GM23338 (cell line): ENCODE measurements at regions not wholly inside any gene's neighbourhood (a gene's known extent, or its start where the extent isn't known, plus 50 kb on each side); places are given as distances from the start of the nearest gene placed in this dataset.

Experiments
- CREB1 ChIP-seq: fragments of 250-450 bp; sonication (Bioruptor Pico); IDR thresholded peaks from 2 replicates; pipeline ENCODE4 v1.5.0; 2020; ENCODE audit warnings: low read depth, mild to moderate bottlenecking, moderate library complexity
- EZH2 ChIP-seq: fragments of 200-600 bp; sonication (generic); IDR thresholded peaks from one replicate; pipeline ENCODE4 v1.8.0; 2017; ENCODE audit warnings: antibody characterized with exemption, mild to moderate bottlenecking, low read depth; ENCODE audit not compliant: unreplicated experiment
- EZH2phosphoT487 ChIP-seq: fragments of 200-600 bp; sonication (generic); IDR thresholded peaks from one replicate; pipeline ENCODE4 v1.8.1; 2018; ENCODE audit warnings: antibody characterized with exemption; ENCODE audit not compliant: unreplicated experiment
- NANOG ChIP-seq: IDR thresholded peaks from 2 replicates; pipeline ENCODE4 v1.6.1; 2016; ENCODE audit warnings: antibody characterized with exemption, borderline replicate concordance
- POLR2AphosphoS5 ChIP-seq: IDR thresholded peaks from 2 replicates; pipeline ENCODE4 v1.6.1; 2016; ENCODE audit warnings: antibody characterized with exemption, low read depth
- ZNF331 ChIP-seq: fragments of 250-450 bp; sonication (Bioruptor Pico); IDR thresholded peaks from 2 replicates; pipeline ENCODE4 v1.5.0; 2020; ENCODE audit warnings: low read depth, mild to moderate bottlenecking, moderate library complexity
- TF ChIP-seq, protein P1 (sequence below), 2 experiments: fragments of 200-600 bp in 1 of 2; sonication (generic) in 1 of 2; conservative IDR thresholded peaks; 2 replicates each; pipeline versions ENCODE4 v1.5.1 to v1.6.1; 2016 to 2017; ENCODE audit warnings: antibody characterized with exemption in 2 of 2, low read depth in 2 of 2, mild to moderate bottlenecking in 2 of 2, moderate library complexity in 1 of 2
- TF ChIP-seq, protein P2 (sequence below): IDR thresholded peaks from 2 replicates; pipeline ENCODE4 v1.6.1; 2016; ENCODE audit warnings: antibody characterized with exemption
- TF ChIP-seq, protein P3 (sequence below): IDR thresholded peaks from one replicate; pipeline ENCODE4 v1.6.1; 2018; ENCODE audit warnings: antibody characterized with exemption; ENCODE audit not compliant: unreplicated experiment

DNA sequence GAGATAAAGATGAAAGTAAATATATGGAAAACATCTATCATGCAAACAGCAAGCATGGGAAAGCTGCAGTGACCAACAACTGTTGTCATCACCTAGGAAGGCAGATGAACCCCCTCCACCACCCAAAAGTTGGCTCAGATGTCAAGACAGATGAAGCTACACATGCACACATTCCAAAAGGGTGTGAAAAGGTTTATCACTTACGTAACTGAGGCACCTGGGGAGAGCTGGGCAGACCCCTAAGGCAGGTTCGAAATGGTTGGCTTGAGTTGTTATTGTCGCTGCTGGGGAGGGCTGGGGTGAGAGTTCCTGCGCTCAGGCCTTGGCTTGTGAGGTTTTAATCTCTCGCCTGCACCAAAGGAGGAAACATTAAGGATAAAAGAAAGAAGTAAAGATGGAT is 355.1 kb upstream of the CHRM3 start:
- TF ChIP-seq, protein P1, sequence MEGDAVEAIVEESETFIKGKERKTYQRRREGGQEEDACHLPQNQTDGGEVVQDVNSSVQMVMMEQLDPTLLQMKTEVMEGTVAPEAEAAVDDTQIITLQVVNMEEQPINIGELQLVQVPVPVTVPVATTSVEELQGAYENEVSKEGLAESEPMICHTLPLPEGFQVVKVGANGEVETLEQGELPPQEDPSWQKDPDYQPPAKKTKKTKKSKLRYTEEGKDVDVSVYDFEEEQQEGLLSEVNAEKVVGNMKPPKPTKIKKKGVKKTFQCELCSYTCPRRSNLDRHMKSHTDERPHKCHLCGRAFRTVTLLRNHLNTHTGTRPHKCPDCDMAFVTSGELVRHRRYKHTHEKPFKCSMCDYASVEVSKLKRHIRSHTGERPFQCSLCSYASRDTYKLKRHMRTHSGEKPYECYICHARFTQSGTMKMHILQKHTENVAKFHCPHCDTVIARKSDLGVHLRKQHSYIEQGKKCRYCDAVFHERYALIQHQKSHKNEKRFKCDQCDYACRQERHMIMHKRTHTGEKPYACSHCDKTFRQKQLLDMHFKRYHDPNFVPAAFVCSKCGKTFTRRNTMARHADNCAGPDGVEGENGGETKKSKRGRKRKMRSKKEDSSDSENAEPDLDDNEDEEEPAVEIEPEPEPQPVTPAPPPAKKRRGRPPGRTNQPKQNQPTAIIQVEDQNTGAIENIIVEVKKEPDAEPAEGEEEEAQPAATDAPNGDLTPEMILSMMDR (conservative IDR thresholded peaks at IDR 0.05; ENCODE audit: low read depth in 2 of 2), result no peak
- TF ChIP-seq, protein P2, sequence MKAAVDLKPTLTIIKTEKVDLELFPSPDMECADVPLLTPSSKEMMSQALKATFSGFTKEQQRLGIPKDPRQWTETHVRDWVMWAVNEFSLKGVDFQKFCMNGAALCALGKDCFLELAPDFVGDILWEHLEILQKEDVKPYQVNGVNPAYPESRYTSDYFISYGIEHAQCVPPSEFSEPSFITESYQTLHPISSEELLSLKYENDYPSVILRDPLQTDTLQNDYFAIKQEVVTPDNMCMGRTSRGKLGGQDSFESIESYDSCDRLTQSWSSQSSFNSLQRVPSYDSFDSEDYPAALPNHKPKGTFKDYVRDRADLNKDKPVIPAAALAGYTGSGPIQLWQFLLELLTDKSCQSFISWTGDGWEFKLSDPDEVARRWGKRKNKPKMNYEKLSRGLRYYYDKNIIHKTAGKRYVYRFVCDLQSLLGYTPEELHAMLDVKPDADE, result no peak
- no peak for TF ChIP-seq POLR2AphosphoS5
- TF ChIP-seq, protein P3, sequence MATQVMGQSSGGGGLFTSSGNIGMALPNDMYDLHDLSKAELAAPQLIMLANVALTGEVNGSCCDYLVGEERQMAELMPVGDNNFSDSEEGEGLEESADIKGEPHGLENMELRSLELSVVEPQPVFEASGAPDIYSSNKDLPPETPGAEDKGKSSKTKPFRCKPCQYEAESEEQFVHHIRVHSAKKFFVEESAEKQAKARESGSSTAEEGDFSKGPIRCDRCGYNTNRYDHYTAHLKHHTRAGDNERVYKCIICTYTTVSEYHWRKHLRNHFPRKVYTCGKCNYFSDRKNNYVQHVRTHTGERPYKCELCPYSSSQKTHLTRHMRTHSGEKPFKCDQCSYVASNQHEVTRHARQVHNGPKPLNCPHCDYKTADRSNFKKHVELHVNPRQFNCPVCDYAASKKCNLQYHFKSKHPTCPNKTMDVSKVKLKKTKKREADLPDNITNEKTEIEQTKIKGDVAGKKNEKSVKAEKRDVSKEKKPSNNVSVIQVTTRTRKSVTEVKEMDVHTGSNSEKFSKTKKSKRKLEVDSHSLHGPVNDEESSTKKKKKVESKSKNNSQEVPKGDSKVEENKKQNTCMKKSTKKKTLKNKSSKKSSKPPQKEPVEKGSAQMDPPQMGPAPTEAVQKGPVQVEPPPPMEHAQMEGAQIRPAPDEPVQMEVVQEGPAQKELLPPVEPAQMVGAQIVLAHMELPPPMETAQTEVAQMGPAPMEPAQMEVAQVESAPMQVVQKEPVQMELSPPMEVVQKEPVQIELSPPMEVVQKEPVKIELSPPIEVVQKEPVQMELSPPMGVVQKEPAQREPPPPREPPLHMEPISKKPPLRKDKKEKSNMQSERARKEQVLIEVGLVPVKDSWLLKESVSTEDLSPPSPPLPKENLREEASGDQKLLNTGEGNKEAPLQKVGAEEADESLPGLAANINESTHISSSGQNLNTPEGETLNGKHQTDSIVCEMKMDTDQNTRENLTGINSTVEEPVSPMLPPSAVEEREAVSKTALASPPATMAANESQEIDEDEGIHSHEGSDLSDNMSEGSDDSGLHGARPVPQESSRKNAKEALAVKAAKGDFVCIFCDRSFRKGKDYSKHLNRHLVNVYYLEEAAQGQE, result no peak
- TF ChIP-seq EZH2phosphoT487, result no peak
- TF ChIP-seq CREB1 (CRISPR knock-in tag), result no peak
- TF ChIP-seq ZNF331 (CRISPR knock-in tag), result no peak
- TF ChIP-seq EZH2, result no peak
- TF ChIP-seq NANOG, result no peak
